K562 (cell line): ENCODE measurements at regions not wholly inside any gene's neighbourhood (a gene's known extent, or its start where the extent isn't known, plus 50 kb on each side); places are given as distances from the start of the nearest gene placed in this dataset.

Experiments
- CTCF ChIP-seq, 3 experiments: IDR thresholded peaks in 2 of 3; conservative IDR thresholded peaks in 1 of 3; 2 replicates each; pipeline ENCODE4 v1.5.1; 2011 to 2012; ENCODE audit warnings: low read length in 3 of 3, mild to moderate bottlenecking in 3 of 3, control low read depth in 2 of 3, improper control_type of control experiment in 1 of 3, inconsistent platforms in 1 of 3, low read depth in 1 of 3, mixed read lengths in 1 of 3, moderate library complexity in 1 of 3; ENCODE audit not compliant: insufficient read depth in 2 of 3
- DEAF1 ChIP-seq: fragments of 450-650 bp; formaldehyde crosslinking; IDR thresholded peaks from 2 replicates; pipeline ENCODE4 v1.4.0; 2020; ENCODE audit warnings: mild to moderate bottlenecking, moderate library complexity
- E2F6 ChIP-seq, 2 experiments: IDR thresholded peaks; 2 replicates each; pipeline ENCODE4 v1.6.1; 2011; ENCODE audit warnings: borderline replicate concordance in 1 of 2, control low read depth in 1 of 2, low read depth in 1 of 2, low read length in 1 of 2, mild to moderate bottlenecking in 1 of 2, mixed read lengths in 1 of 2, moderate library complexity in 1 of 2; ENCODE audit not compliant: insufficient read depth in 1 of 2, insufficient read length in 1 of 2, poor library complexity in 1 of 2, severe bottlenecking in 1 of 2; ENCODE audit errors: extremely low read depth in 1 of 2
- HBP1 ChIP-seq: fragments of 450-650 bp; formaldehyde crosslinking; IDR thresholded peaks from 2 replicates; pipeline ENCODE4 v1.4.0; 2022; ENCODE audit warnings: missing genetic modification characterization
- HNRNPH1 ChIP-seq: fragments of 200-400 bp; formaldehyde crosslinking; optimal IDR thresholded peaks from 2 replicates; pipeline ENCODE3; 2017; ENCODE audit warnings: low read depth, mild to moderate bottlenecking, low read length, moderate library complexity
- MCM2 ChIP-seq: fragments of 450-650 bp; IDR thresholded peaks from 2 replicates; pipeline ENCODE4 v1.6.1; 2017; ENCODE audit warnings: low read depth, mild to moderate bottlenecking
- TARDBP ChIP-seq: fragments of 450-650 bp; IDR thresholded peaks from 2 replicates; pipeline ENCODE4 v1.6.1; 2016
- ZNF407 ChIP-seq: fragments of 450-650 bp; IDR thresholded peaks from 2 replicates; pipeline ENCODE4 v1.6.1; 2016; ENCODE audit warnings: low read depth

GRCh38 chr21:41068967-41069642, 98.9 kb upstream of the BACE2 start (continued):
- TF ChIP-seq E2F6 (IDR thresholded peaks at IDR 0.05; ENCODE audit: borderline replicate concordance in 1 of 2, extremely low read depth in 1 of 2, insufficient read depth in 1 of 2, insufficient read length in 1 of 2, low read depth in 1 of 2, low read length in 1 of 2, poor library complexity in 1 of 2, severe bottlenecking in 1 of 2) (no peak), MCM2 (no peak), HNRNPH1 (no peak), ZNF407 (no peak), CTCF (IDR thresholded peaks at IDR 0.05 in 2 of 3, conservative IDR thresholded peaks at IDR 0.05 in 1 of 3; ENCODE audit: insufficient read depth in 2 of 3, low read depth in 1 of 3, low read length in 3 of 3) (peak; percentile 83 to 88 (median 85)), TARDBP (no peak), DEAF1 (CRISPR knock-in tag) (peak; percentile 41; the same call in 1 of the 2 replicates), HBP1 (CRISPR knock-in tag) (no peak)
